ENCODE measurements at regions not wholly inside any gene's neighbourhood (a gene's known extent, or its start where the extent isn't known, plus 50 kb on each side); places are given as distances from the start of the nearest gene placed in this dataset.
"Not testable (repeated sequence)": the region's sequence is repeated elsewhere in the genome, so short reads cannot be mapped to it uniquely, and the experiment has no call there.

DNA sequence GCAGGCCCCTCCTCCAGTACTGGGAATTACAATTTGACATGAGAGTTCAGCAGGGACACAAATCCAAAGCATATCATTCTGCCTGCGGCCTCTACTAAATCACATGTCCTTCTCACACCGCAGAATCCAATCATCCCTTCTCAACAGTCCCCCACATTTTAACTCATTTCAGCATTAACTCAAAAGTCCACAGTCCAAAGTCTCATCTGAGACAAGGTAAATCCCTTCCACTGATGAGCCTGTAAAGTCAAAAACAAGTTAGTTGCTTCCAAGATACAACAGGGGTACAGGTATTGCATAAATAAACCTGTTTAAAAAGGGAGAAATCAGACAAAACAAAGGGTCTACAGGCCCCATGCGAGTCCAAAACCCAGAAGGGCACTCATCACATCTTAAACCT is 64.0 kb downstream of the EBNA1BP2 start:
- no peaks in the 10 kb centered on the region for H3K9me3 ChIP-seq (ENCODE audit: control insufficient read depth, insufficient read depth, low read length)

DNA sequence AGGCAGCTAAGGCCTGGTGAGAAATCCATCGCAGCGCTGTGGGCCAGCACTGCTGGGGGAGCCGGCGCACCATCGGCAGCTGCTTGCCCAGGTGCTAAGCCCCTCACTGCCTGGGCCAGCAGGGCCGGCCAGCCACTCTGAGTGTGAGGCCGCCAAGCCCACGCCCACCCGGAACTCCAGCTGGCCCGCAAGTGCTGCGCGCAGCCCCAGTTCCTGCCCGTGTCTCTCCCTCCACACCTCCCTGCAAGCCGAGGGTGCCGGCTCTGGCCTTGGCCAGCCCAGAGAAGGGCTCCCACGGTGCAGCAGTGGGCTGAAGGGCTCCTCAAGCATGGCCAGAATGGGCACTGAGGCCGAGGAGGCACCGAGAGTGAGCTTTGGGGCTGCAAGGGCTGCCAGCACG is 64.4 kb downstream of the EBNA1BP2 start:
- no CpG with 5 or more reads among the region's 19 CpGs for WGBS (ENCODE audit: insufficient coverage, insufficient read length)
- Histone ChIP-seq H3K9me3 (ENCODE audit: control insufficient read depth, insufficient read depth, low read length) (no peaks in the 10 kb centered on the region), H3K27me3 (ENCODE audit: control insufficient read depth, insufficient read depth, low read length) (no peaks in the 10 kb centered on the region), H3K27ac (ENCODE audit: low read length) (no peak overlapping the region), H3K36me3 (ENCODE audit: control insufficient read depth, insufficient read depth, low read length) (no peaks in the 10 kb centered on the region), H3K4me3 (ENCODE audit: low read length) (no peak overlapping the region), H3K4me1 (ENCODE audit: control insufficient read depth, insufficient read depth, low read length) (no peaks in the 10 kb centered on the region)
- DNase-seq (ENCODE audit: low read depth, low spot score) = no peak

More for the DNA sequence above, 64.0 kb downstream of the EBNA1BP2 start:
- no peak overlapping the region for H3K4me3 ChIP-seq (ENCODE audit: low read length)
- no CpG with 5 or more reads among the region's 3 CpGs for WGBS (ENCODE audit: insufficient coverage, insufficient read length)
- no peaks in the 10 kb centered on the region for H3K27me3 ChIP-seq (ENCODE audit: control insufficient read depth, insufficient read depth, low read length)
- no peak for DNase-seq (ENCODE audit: low read depth, low spot score)
- H3K4me1 ChIP-seq (ENCODE audit: control insufficient read depth, insufficient read depth, low read length) = no peaks in the 10 kb centered on the region
- H3K27ac ChIP-seq (ENCODE audit: low read length) = no peak overlapping the region
- H3K36me3 ChIP-seq (ENCODE audit: control insufficient read depth, insufficient read depth, low read length) = no peaks in the 10 kb centered on the region

DNA sequence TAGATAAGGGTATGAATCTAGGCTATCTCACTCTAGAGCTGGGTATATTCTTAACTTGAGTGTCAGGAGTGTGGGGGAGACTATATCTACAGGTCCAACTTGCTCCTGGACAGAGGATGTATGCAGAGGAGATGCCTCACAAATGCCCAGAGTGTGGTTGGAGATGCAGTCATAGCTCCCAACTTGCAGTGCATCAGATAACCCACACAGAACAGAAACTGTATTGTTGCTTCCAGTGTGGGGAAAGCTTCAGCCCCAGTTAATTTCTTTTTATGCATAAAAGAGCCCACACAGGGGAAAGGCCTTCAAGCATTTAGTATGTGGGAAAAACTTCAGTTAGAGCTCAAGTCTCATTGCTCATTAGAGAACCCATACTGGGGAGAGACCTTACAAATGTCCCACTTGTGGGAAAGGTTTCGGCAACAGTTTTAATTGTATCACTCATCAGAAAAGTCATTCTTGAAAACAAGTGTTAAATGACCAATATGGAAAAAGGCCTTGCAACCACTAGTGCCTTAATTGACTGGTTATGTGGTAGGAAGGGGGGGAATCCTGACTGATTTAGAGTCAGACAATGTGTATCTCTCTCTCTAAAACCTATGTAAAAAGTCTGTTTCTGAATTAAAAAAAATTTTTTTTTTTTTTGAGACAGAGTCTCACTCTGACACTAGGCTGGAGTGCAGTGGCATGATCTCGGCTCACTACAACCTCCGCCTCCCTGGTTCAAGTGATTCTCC is 67.9 kb downstream of the EBNA1BP2 start:
- no peaks in the 10 kb centered on the region for H3K27me3 ChIP-seq (ENCODE audit: control insufficient read depth, insufficient read depth, low read length)
- H3K27ac ChIP-seq (ENCODE audit: low read length) = no peak overlapping the region
- DNase-seq (ENCODE audit: low read depth, low spot score) = no peak
- no peak overlapping the region for H3K4me3 ChIP-seq (ENCODE audit: low read length)
- no CpG with 5 or more reads among the region's 3 CpGs for WGBS (ENCODE audit: insufficient coverage, insufficient read length)
- H3K4me1 ChIP-seq (ENCODE audit: control insufficient read depth, insufficient read depth, low read length) = no peaks in the 10 kb centered on the region; the same call in 1 of the 2 replicates
- H3K9me3 ChIP-seq (ENCODE audit: control insufficient read depth, insufficient read depth, low read length) = no peaks in the 10 kb centered on the region
- no peaks in the 10 kb centered on the region for H3K36me3 ChIP-seq (ENCODE audit: control insufficient read depth, insufficient read depth, low read length)

DNA sequence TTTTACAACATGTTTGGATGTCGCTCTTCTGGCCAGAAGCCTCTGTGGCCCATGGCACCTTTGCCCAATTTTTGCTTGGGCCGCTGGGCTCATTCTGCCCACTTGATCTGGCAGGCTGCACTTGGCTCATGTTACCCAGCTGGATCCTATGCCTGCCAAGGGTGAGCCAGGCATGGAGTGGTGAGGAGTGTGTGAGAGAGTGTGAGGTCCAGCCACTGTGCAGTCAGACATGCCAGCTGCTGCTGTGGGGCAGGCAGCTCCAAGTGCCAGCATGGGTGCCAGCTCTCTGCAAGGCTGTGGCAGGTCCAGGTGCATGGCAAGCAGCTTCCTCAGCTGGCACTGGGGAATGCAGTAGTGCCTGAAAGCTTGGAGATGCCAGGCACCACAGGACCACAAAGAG is 71.0 kb downstream of the EBNA1BP2 start:
- H3K4me1 ChIP-seq (ENCODE audit: control insufficient read depth, insufficient read depth, low read length) = no peaks in the 10 kb centered on the region; the same call in 1 of the 2 replicates
- no peak overlapping the region for H3K27ac ChIP-seq (ENCODE audit: low read length)
- H3K4me3 ChIP-seq (ENCODE audit: low read length) = no peak overlapping the region
- no peak for DNase-seq (ENCODE audit: low read depth, low spot score)
- no peaks in the 10 kb centered on the region for H3K36me3 ChIP-seq (ENCODE audit: control insufficient read depth, insufficient read depth, low read length)
- no peaks in the 10 kb centered on the region for H3K27me3 ChIP-seq (ENCODE audit: control insufficient read depth, insufficient read depth, low read length)
- H3K9me3 ChIP-seq (ENCODE audit: control insufficient read depth, insufficient read depth, low read length) = no peaks in the 10 kb centered on the region
- WGBS (ENCODE audit: insufficient coverage, insufficient read length) = no CpG with 5 or more reads among the region's 2 CpGs

DNA sequence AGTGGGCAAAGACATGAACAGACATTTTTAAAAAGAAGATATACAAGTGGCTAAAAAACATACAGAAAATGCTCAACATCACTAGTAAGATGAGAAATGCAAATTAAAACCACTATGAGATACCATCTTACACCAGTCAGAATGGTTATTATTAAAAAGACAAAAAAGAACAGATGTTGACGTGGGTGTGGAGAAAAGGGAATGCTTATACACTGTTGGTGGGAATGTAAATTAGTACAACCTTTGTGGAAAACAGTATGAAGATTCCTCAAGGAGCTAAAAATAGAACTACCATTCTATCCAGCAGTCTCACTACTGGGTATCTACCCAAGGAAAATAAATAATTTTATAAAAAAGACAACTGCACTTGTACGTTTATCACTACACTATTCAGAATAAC is 73.9 kb downstream of the EBNA1BP2 start:
- no peak for DNase-seq (ENCODE audit: low read depth, low spot score)
- H3K4me3 ChIP-seq (ENCODE audit: low read length) = no peak overlapping the region
- no peaks in the 10 kb centered on the region for H3K9me3 ChIP-seq (ENCODE audit: control insufficient read depth, insufficient read depth, low read length)
- no peaks in the 10 kb centered on the region for H3K36me3 ChIP-seq (ENCODE audit: control insufficient read depth, insufficient read depth, low read length)
- WGBS (ENCODE audit: insufficient coverage, insufficient read length) = no CpG with 5 or more reads among the region's 2 CpGs
- H3K27me3 ChIP-seq (ENCODE audit: control insufficient read depth, insufficient read depth, low read length) = no peaks in the 10 kb centered on the region; the same call in 1 of the 2 replicates
- no peaks in the 10 kb centered on the region; the same call in 1 of the 2 replicates for H3K4me1 ChIP-seq (ENCODE audit: control insufficient read depth, insufficient read depth, low read length)
- H3K27ac ChIP-seq (ENCODE audit: low read length) = no peak overlapping the region

DNA sequence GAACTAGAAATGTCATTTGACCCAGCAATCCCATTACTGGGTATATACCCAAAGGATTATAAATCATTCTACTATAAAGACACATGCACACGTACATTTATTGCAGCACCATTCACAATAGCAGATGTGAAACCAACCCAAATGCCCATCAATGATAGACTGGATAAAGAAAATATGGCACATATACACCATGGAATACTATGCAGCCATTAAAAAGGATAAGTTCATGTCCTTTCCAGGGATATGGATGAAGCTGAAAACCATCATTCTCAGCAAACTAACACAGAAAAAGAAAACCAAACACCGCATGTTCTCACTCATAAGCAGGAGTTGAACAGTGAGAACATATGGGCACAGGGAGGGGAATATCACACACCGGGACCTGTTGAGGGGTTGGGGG is 75.6 kb downstream of the EBNA1BP2 start:
- not testable (repeated sequence) for H3K27ac ChIP-seq (ENCODE audit: low read length); H3K9me3 ChIP-seq (ENCODE audit: control insufficient read depth, insufficient read depth, low read length); H3K36me3 ChIP-seq (ENCODE audit: control insufficient read depth, insufficient read depth, low read length); H3K4me1 ChIP-seq (ENCODE audit: control insufficient read depth, insufficient read depth, low read length); H3K4me3 ChIP-seq (ENCODE audit: low read length); H3K27me3 ChIP-seq (ENCODE audit: control insufficient read depth, insufficient read depth, low read length); DNase-seq (ENCODE audit: low read depth, low spot score)
- no CpG with 5 or more reads among the region's 3 CpGs for WGBS (ENCODE audit: insufficient coverage, insufficient read length)

DNA sequence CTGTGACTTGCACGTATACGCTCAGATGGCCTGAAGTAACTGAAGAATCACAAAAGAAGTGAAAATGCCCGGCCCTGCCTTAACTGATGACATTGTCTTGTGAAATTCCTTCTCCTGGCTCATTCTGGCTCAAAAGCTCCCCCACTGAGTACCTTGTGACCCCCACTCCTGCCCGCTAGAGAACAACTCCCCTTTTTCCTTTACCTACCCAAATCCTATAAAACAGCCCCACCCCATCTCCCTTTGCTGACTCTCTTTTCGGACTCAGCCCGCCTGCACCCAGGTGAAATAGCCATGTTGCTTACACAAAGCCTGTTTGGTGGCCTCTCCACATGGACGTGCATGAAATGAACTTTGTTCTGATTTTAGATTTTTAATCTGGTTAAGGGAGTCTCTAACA is 81.3 kb downstream of the EBNA1BP2 start:
- not testable (repeated sequence) for H3K4me1 ChIP-seq (ENCODE audit: control insufficient read depth, insufficient read depth, low read length); H3K36me3 ChIP-seq (ENCODE audit: control insufficient read depth, insufficient read depth, low read length); H3K4me3 ChIP-seq (ENCODE audit: low read length); H3K27me3 ChIP-seq (ENCODE audit: control insufficient read depth, insufficient read depth, low read length); H3K27ac ChIP-seq (ENCODE audit: low read length); H3K9me3 ChIP-seq (ENCODE audit: control insufficient read depth, insufficient read depth, low read length); DNase-seq (ENCODE audit: low read depth, low spot score)
- WGBS (ENCODE audit: insufficient coverage, insufficient read length) = no CpG with 5 or more reads among the region's 7 CpGs

DNA sequence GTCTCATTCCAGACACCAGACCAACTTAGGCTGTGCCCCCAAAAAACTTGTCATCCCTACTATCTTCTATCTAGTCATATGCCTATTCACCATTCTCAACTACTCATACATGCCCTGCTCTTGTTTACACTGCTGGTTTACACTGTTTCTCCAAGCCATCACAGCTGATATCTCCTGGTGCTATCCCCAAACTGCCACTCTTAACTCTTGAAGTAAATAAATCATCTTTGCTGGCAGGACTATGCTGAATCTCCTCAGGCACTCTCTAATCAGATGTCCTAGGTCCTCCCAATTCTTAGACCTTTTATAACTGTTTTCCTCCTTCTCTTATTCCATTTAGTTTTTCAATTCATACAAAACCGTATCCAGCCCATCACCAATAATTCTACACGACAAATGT is 81.9 kb downstream of the EBNA1BP2 start:
- not testable (repeated sequence) for H3K4me3 ChIP-seq (ENCODE audit: low read length)

DNA sequence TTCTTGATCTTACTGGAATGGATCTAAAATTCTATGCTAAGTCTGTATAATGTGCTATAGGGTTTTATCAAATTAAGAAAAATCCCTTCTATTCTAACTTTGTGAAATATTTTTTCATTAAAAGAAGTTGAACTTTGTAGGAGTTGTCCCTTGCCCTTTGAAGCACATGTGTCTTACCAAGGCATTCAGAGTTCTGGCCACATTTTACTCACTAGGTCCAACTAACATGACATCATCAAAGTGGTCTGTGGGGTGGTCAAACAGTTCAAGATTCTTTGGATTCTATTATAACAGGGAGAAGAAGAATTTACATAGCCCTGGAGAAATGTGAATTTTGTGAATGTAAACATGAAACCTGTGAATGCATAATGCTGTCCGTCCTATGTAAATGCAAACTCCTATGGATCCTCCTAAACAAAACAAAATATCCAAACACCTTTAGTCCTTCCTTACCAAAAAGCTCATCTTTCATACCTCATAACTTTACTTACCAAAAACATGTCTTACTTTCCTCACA is 88.7 kb downstream of the EBNA1BP2 start:
- no peak overlapping the region for H3K27ac ChIP-seq (ENCODE audit: low read length)
- H3K4me3 ChIP-seq (ENCODE audit: low read length) = no peak overlapping the region
- no peaks in the 10 kb centered on the region for H3K36me3 ChIP-seq (ENCODE audit: control insufficient read depth, insufficient read depth, low read length)
- no peaks in the 10 kb centered on the region for H3K9me3 ChIP-seq (ENCODE audit: control insufficient read depth, insufficient read depth, low read length)
- H3K4me1 ChIP-seq (ENCODE audit: control insufficient read depth, insufficient read depth, low read length) = no peaks in the 10 kb centered on the region
- no peaks in the 10 kb centered on the region for H3K27me3 ChIP-seq (ENCODE audit: control insufficient read depth, insufficient read depth, low read length)
- WGBS (ENCODE audit: insufficient coverage, insufficient read length) = no CpG with 5 or more reads among the region's 1 CpG
- DNase-seq (ENCODE audit: low read depth, low spot score) = no peak

More for the DNA sequence above, 81.9 kb downstream of the EBNA1BP2 start:
- not testable (repeated sequence) for H3K9me3 ChIP-seq (ENCODE audit: control insufficient read depth, insufficient read depth, low read length); H3K27ac ChIP-seq (ENCODE audit: low read length); H3K27me3 ChIP-seq (ENCODE audit: control insufficient read depth, insufficient read depth, low read length); H3K36me3 ChIP-seq (ENCODE audit: control insufficient read depth, insufficient read depth, low read length); DNase-seq (ENCODE audit: low read depth, low spot score); H3K4me1 ChIP-seq (ENCODE audit: control insufficient read depth, insufficient read depth, low read length)
- WGBS (ENCODE audit: insufficient coverage, insufficient read length) = no CpG with 5 or more reads among the region's 2 CpGs

DNA sequence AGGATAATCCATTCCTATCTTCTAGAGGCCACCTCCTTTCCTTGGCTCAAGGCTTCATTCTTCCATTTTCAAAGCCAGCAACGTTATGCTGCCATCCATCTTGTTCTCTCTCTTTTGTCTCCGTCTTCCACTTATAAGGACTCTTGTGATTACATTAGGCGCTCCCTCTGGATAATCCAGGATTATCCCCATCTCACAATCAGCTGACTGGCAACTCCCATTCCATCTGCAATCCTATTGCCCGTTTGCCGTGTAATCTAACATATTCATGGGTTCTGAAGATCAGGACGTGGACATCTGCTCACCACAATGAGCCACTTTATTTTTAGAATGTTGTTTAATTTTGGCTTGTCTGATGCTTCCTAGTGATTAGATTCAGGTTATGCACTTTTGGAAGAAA is 89.3 kb downstream of the EBNA1BP2 start:
- H3K36me3 ChIP-seq (ENCODE audit: control insufficient read depth, insufficient read depth, low read length) = no peaks in the 10 kb centered on the region
- H3K27me3 ChIP-seq (ENCODE audit: control insufficient read depth, insufficient read depth, low read length) = no peaks in the 10 kb centered on the region
- WGBS (ENCODE audit: insufficient coverage, insufficient read length) = no CpG with 5 or more reads among the region's 6 CpGs
- H3K9me3 ChIP-seq (ENCODE audit: control insufficient read depth, insufficient read depth, low read length) = no peaks in the 10 kb centered on the region
- no peak overlapping the region for H3K4me3 ChIP-seq (ENCODE audit: low read length)
- DNase-seq (ENCODE audit: low read depth, low spot score) = no peak
- no peak overlapping the region for H3K27ac ChIP-seq (ENCODE audit: low read length)
- H3K4me1 ChIP-seq (ENCODE audit: control insufficient read depth, insufficient read depth, low read length) = no peaks in the 10 kb centered on the region

DNA sequence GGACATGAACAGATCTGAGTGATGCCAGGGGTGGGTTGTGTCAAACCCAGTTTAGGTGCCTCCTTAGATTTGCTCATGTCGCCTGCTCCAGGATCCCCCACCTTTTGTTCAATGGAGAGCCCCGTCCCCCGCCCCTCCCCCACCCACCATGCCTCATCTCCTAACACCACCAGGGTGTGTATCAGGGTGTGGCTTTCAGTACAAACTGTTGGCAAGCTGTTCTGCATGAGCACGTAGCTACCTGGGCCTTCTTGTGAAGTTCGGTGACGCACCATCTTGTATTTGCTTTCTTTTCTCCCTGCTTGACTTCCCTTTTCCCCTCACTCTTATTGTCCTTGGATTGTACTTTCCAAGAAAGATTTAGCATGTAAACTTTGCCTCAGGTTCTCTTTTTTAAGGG is 94.8 kb downstream of the EBNA1BP2 start:
- H3K36me3 ChIP-seq (ENCODE audit: control insufficient read depth, insufficient read depth, low read length) = no peaks in the 10 kb centered on the region
- no peak overlapping the region for H3K4me3 ChIP-seq (ENCODE audit: low read length)
- no peaks in the 10 kb centered on the region for H3K27me3 ChIP-seq (ENCODE audit: control insufficient read depth, insufficient read depth, low read length)
- no peaks in the 10 kb centered on the region for H3K9me3 ChIP-seq (ENCODE audit: control insufficient read depth, insufficient read depth, low read length)
- H3K4me1 ChIP-seq (ENCODE audit: control insufficient read depth, insufficient read depth, low read length) = no peaks in the 10 kb centered on the region
- no peak for DNase-seq (ENCODE audit: low read depth, low spot score)
- no CpG with 5 or more reads among the region's 6 CpGs for WGBS (ENCODE audit: insufficient coverage, insufficient read length)
- H3K27ac ChIP-seq (ENCODE audit: low read length) = no peak overlapping the region
